Frontal cortex (tissue), 3 donors: ENCODE measurements at regions not wholly inside any gene's neighbourhood (a gene's known extent, or its start where the extent isn't known, plus 50 kb on each side); places are given as distances from the start of the nearest gene placed in this dataset.

ENCODE experiments used
- DNase-seq, 2 donors: peaks; one replicate each; pipeline ENCODE4 v3.0.0; 2012; ENCODE audit warnings: low spot score in 2 of 2
- FAIRE-seq: peaks from 2 replicates; lab custom pipeline; 2012; peaks lifted over from hg19 to GRCh38; lab: Jason Lieb, UNC
- donor health status: control.
- donor health status: control.
- donor health status: control.

DNA sequence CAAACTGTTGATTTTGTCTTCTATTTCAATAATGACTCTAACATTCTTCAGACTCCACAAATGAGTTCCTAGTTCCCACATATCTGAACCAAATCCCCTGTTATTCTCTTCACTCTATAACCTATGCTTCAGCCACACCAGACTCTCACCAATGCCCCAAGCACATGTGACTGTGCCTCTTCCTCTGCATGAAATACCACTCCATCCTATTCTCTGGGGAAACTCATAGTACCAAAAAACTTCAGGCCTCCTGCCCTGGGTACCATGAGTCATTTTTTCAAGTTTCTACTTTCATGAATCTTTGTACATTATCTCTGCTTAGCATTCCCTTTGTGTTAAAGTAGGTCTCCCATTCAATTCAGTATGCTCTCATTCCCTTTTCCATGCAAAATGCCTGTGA lies 353.2 kb downstream of the ZEB2 start:
- DNase-seq (no peak), FAIRE-seq (no peak)

DNA sequence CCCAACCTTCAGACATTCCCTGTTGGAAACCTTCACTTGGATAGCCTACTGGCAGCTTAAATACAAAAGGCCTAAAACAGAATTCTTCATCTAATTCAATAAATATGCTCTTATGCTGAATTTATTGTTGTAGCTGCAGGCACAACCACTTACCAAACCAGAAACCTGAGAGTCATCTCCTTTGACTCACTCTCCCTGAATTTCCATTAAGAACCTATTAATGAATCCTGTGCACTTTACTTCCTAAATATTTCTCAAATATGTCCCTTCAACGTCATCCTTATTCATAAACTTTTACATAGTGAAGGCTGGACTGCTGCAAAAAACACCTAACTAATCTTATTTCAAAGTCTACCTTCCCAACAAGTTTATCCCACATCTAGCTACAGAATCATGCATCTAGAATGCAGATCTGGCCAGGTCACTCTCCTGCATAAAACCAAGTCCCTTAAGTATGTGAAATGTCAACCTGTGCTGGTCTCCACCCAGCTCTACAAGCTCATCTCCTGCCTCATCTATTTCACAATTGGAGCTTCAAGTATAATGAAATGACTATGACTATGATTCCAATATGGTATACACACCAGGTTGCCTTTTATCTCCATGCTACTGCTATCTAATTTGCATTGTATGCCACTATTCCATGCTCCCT lies 354.2 kb downstream of the ZEB2 start:
- FAIRE-seq (no peak), DNase-seq (no peak)

DNA sequence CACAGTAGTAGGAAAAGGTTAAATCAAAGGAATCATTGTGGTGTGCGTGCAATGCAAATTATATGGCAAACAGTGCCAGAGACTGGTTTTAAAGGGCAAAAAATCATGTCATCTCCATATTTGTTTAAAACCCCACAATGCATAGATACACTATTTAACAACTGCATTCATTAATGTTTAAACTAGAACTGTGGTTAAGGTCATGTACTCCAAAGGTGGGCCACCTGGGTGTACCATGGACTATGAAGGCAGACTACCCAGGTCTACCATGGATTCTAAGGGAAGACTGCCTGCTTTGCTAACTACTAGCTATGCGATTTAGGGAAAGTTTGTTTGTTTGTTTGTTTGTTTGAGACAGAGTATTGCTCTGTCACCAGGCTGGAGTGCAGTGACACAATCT lies 356.3 kb downstream of the ZEB2 start:
- FAIRE-seq (no peak), DNase-seq (no peak)

DNA sequence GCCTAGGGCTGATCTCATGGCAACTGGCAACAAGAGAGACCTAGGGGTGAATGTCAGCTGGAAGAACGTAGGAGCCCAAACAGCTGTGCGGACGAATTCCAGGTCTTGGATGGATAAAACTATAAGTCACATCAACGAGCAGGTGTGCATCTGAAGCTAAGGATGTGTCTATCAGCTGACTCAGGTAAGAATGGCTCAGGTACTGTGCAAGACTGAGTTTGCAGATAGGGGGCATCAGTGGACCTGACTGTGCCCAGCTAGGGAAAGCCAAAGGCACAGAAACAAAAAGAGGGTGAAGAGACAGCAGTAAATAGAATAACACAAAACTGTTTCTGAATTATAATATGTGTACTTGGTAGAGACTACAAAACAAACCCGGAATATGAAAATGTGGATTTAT lies 357.3 kb downstream of the ZEB2 start:
- FAIRE-seq (no peak), DNase-seq (no peak)

DNA sequence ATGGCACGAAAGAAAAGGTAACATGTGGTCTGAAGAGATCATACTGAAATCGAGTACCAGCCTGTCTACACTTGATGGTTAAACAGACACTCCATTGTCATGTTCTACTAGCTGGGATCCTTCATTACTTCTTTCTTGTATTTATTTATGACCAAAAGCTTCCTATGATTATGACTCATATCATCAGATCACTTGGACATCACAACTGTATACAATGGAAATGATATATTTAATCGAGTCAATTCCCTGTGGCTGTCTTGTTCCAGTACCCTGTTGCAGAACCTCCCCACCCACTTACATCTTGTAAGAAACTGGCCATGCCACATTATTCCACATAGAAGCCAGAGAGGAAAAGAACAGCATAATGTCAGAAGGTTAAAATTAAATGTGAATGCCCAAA lies 358.9 kb downstream of the ZEB2 start:
- DNase-seq (no peak), FAIRE-seq (no peak)

DNA sequence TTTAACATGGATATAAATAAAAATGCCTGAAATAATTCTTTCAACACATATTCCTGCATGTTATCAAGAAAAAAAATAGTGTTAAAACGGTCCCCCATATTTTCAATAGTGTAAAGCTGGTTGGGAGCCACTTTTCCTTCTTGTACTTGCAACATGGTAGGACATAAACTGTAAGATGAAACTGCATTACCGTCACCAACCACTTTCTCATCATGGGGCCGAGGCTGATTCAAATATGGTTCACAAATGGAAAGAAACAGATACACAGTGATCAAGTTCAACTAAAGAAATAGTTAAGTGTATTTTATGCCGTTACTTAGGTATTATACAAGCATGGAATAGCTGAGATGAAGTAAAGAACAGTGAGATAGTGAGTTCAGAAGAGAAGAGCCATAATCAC lies 360.7 kb downstream of the ZEB2 start:
- no peak for FAIRE-seq
- DNase-seq: no peak

DNA sequence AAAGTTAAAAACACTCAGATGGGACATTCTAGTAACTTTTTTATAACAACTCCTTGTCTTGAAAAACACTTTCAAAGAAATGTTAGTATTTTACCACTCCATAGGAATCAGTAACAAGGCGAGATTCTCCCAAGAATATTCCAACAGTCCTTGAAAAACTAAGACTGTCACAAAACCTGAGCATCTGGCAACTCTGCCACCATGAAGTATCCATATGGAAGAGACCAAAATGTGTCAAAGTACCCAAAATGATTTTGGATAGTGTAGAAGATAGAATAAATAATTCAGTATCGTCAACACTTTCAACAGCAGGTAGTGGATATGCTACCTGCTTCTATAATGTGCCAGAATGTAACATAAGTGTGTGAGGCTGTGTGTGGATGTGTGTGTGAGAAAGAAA lies 361.8 kb downstream of the ZEB2 start:
- DNase-seq (no peak), FAIRE-seq (no peak)

DNA sequence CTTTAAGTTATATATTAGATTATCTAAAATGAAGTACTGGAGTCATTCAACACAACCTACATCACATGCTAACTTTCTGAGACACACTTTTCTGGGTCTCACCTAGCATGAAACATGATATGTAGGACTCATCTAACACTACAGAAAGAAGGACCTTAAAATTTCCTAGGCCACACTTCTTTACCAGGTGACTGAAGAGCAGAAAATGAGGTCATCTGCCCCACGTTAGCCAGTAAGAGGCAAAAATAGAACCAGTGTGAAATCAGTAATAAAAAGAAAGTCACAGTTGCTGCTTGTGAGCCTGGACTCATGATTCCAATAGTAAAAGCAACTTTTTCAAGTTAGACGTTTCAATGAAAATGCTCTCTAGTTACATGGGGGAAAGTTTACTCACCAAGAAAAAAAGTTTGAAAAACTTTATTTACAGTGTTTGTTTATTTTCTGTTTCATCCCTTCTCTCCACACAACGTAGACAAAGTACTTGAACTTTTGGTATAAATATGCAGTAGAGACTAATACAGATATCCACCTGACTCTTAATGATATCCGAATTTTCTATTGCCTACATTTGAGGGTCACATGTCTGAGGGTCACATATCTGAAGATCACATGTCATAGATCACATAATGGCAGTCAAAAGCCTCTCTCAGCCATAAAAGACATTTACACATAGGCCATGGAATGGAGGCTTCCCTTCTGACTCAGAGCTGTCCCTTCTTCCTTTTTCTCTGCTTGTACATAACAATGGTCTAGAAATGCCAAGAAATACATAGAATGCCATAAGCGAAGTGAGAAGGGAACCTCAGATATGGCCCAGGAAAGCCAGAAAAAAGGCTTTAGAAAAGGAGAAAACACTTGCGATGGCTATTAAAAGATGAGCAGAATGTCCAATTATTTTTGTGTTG lies 362.9 kb downstream of the ZEB2 start:
- DNase-seq (no peak), FAIRE-seq (no peak)

DNA sequence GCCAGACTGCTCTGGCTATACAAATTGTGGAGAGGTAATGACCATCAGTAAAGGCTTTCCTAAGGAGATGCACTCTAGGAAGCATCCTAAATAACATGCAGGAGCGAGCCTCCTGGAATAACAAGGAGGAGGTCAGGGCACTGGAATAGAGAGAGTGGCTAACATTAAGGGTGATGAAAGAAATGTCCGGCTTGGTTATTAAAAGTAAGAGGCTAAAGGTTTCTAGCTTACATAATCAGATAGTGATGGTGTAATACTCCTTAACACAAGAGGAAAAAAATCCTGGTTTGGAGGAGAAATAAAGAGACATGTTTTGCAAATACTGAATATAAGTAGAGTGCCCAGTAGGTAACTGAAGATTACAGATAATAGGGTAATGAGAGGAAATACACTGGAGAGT lies 365.7 kb downstream of the ZEB2 start:
- DNase-seq: no peak
- FAIRE-seq: no peak

DNA sequence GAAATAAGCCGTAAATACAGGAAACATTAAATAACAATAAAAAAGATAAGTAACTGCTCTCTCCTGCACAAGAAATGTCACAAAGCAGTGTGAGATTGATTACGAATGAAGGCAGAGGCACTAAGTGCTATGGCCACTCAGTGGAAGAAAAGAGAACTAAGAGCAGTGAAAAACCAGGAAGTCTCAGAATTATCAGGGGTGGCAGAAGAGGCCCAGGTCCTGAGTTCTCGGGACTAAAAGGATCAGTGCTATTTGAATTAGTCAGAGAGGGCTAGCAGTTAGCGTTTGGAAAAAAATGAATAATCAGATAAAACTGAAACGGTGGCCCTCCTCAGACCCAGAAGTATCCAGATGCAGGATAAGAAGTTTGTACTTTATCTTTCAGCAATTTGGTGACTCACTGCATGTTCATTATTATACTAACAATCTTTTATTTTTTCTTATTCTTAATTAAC lies 367.1 kb downstream of the ZEB2 start:
- FAIRE-seq: no peak
- DNase-seq: no peak

DNA sequence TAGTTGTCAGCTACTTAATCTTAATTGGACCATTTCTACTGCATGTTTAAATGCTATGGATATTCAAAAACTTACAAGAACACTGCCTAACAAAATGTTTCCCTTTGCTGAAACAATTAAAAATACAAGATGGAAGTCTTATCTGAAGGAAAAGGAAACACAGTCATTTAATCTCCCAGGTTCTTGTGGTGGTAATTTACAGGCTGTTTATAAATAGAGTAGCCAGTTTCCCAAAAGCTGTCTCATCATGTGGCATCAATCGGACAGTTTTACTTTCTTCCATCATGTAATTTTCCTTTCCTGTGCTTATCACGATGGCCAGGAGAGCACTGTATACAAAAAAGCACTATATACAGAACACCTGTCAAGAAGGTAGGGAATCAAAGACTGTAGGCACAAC lies 368.1 kb downstream of the ZEB2 start:
- DNase-seq: no peak
- no peak for FAIRE-seq

DNA sequence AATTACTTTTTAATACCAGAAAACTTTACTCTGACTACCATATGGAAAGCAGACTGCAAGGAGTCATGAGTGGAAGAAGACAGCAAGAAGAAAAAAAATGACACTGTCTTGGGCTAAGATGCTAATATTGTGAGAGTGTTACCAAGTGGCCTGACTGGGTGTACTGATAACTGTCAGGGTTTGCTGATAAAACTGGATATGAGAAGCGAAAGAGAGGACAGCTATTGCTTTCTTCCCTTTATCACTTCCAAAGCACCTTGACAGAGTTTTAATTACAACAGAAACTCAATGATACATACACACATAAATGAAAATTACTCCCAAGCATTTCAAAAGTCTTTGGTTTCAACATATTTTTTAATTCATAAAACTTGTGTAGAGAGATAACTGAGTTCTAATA lies 368.5 kb downstream of the ZEB2 start:
- DNase-seq (no peak), FAIRE-seq (no peak)

DNA sequence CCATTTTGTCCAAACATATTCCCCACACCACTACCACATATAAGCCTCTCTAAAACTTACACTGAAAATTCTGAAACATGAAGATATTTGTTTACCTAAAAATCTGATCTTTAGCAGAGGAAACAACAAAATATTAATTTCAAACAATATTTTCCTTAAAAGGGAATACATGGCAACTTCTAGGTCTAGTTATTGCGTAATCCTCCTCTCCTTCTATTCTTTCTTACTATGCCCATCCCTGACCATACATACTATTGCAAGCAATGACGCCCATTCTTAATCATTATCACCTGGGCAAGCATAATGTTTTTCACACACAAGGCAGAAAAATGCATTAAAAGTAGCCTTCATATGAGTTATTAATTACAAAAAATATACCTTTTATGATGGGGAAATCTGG lies 372.6 kb downstream of the ZEB2 start:
- DNase-seq (no peak), FAIRE-seq (no peak)

DNA sequence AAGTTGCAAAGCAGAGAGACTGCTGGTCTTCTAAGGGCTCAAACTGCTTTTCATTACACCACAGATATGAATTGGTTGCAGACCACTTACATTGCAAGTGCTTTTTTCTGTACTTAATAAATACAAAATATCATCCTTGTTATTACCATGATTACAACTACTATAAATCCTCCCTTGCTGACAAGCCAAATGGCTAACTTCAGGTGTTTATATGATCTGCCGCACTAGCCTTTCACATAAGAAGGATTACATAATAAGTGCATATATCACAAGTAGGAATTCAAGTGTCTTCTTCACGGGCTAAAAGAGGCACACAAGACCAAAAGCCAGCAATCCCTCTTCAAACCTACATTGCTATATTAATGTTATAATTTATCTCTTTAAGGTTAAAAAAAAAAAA lies 373.0 kb downstream of the ZEB2 start:
- no peak for DNase-seq
- FAIRE-seq: no peak

DNA sequence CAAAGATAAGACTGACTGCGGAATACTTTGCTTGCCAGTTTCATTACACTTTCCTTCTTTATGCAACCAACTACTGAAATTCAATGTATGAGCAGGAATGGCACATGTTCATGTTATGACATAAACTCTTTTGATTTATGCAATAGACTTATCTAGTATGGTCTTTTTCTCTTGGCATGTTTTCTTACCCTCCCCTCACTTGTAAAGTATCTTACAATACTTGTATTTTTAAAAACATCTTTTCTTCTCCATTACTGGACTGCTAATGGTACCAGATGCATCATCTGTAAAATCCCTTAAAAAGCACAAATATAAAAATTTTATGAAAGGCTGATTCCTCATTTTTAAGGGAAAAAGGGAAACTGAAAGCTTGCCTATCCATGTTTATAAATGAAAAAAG lies 373.8 kb downstream of the ZEB2 start:
- DNase-seq (no peak), FAIRE-seq (no peak)

DNA sequence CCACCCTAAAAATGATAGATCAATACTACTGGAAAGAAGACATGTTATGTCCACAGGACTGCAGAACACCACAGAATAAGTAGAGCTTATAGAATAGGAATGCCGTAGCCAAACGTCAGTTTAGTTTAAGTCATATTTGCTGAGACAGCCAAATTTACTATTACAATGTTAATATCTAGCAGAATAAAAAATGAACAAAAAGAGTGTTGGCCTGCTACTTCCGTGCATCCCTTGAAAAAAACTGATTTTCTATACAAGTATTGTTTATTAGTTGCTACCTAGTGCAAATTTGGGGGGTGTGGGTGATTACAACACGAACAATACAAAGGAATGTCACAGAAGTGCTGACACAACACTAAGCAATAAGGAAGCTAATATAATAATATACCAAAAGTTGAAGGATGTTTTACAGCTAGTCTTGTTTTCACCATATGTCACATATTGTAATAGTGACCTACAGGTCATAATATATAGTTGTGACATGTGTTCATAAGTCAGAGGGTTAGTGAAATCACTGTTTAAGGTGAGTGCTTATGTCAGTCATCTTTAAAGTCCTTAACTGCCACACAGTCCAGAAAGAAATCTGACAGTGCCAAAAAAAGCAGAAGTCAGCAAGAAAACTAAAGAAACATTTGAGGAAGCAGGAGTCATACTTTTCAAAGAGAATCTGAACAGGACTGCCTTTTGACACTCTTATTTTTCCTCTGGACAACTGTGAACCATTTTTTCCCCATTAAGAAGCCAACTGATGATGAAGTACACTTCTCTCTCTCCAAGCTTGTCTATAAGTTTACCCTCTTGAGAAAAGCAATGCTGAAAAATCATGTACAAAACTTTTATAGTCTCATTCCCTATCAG lies 376.4 kb downstream of the ZEB2 start:
- FAIRE-seq (no peak), DNase-seq (no peak)

DNA sequence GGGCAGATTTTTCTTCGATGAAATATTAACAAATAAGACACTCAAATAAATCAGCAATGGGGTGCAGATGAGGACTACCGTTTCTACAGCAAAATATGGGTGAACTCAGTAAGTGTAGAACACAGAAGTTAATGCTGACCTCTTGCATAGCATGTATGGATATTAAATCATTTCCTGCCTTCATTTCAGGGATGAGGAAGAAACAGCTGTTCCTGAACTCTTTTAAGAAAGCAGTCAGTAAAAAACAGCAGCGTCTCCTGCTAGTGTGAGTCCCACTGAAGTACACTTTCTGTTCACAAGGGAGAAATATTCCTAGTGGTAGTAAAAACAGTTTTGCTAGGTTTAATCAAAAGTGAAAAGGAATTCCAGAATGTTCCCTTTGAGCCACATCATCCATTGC lies 379.0 kb downstream of the ZEB2 start:
- no peak for FAIRE-seq

DNA sequence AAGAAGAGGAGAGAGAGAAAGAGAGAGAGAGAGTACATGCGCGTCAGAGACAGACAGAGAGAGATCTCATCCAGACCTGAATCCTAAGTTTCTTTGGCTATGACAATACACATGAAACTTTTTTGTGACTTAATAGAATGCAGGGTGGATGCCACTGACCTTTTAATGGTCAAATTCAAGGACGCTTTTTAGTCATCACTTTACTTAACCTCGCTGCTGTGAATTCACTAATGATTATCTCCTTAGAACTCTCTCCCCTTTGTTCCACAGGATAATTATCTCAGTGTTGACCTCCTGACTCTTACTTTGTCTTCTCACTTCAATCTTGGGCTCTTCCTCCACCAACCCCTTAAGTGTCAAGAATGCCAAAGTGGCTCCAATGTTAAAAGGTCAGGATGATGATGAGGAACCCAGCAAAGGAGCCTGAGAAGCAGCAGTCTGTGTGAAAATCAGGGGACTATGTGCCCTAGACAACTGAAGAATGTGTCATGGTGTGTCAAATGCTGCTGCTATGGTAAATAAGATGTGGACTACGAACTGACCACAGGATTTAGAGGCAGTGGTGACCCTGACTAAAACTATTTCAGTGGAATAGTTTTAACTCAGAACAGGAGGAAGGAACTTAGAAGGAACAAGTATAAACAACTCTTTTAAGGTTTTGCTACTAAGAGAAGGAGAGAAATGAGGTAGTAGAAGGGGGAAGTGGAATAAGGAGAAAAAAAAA lies 382.1 kb downstream of the ZEB2 start:
- FAIRE-seq (no peak), DNase-seq (no peak)

More for the DNA sequence above, 379.0 kb downstream of the ZEB2 start:
- DNase-seq: no peak

DNA sequence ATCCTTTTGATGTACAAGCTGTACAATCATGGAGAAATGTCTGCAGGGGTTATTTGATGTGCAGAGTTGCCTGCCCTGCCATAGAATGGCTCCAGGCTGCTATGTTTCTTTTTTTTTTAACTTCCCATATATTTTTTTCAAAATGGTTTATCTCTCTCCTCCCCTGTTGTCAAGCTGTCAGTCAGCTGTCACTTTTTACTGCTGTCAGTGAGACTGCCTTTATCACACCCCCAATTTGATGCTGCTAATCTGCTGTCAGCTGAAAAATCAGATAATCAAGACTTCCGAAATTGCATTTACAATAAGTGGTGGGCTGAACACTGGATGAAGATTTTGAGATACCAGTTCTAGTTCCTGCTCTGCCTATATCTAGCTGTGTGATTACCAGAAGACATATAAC lies 382.6 kb downstream of the ZEB2 start:
- FAIRE-seq (no peak), DNase-seq (no peak)
